IPS DF 6.9 (cell line): ENCODE measurements at regions not wholly inside any gene's neighbourhood (a gene's known extent, or its start where the extent isn't known, plus 50 kb on each side); places are given as distances from the start of the nearest gene placed in this dataset.
A peak's percentile ranks its signal among the peaks of the same experiment; 100 is the strongest.
"Not testable (repeated sequence)": the region's sequence is repeated elsewhere in the genome, so short reads cannot be mapped to it uniquely, and the experiment has no call there.

ENCODE experiments used
- DNase-seq: peaks from one replicate; pipeline ENCODE4 v3.0.0-alpha.2; 2013; ENCODE audit warnings: low read depth, low spot score
- H3K27ac ChIP-seq: one replicate; pipeline ENCODE4 v1.5.1; 2013; ENCODE audit warnings: low read length, control low read depth
- H3K27me3 ChIP-seq: 2 replicates; pipeline ENCODE4 v1.6.1; 2013; ENCODE audit warnings: mild to moderate bottlenecking, low read length; ENCODE audit not compliant: control insufficient read depth, insufficient read depth
- H3K36me3 ChIP-seq: 2 replicates; pipeline ENCODE4 v1.6.1; 2013; ENCODE audit warnings: low read length; ENCODE audit not compliant: control insufficient read depth, insufficient read depth
- H3K4me1 ChIP-seq: 2 replicates; pipeline ENCODE4 v1.6.1; 2013; ENCODE audit warnings: low read length; ENCODE audit not compliant: control insufficient read depth, insufficient read depth
- H3K4me3 ChIP-seq: 2 replicates; pipeline ENCODE4 v1.5.1; 2013; ENCODE audit warnings: mild to moderate bottlenecking, low read length
- H3K9me3 ChIP-seq: 2 replicates; pipeline ENCODE4 v1.6.1; 2013; ENCODE audit warnings: low read length, inconsistent platforms; ENCODE audit not compliant: control insufficient read depth, insufficient read depth
- WGBS: extraction: QIAGEN DNeasy Blood & Tissue Kit; methylation state at CpG from one replicate; pipeline ENCODE4 v1.1.7; 2013; ENCODE audit warnings: mixed read lengths, missing lambda C conversion rate; ENCODE audit not compliant: insufficient read length, insufficient coverage; 5-methylcytosine and 5-hydroxymethylcytosine counted together

- not testable (repeated sequence) for H3K36me3 ChIP-seq, H3K27me3 ChIP-seq, H3K4me1 ChIP-seq, H3K9me3 ChIP-seq, H3K4me3 ChIP-seq, H3K27ac ChIP-seq, DNase-seq
- no CpG with 5 or more reads among the region's 3 CpGs for WGBS
These were observed 570.8 kb upstream of the PTGER4 start for GRCh38 chr5:40108764-40109390.

GRCh38 chr5:40107786-40108185, 571.9 kb upstream of the PTGER4 start:
- H3K27ac ChIP-seq, H3K4me3 ChIP-seq, H3K36me3 ChIP-seq, H3K4me1 ChIP-seq, DNase-seq, H3K27me3 ChIP-seq, H3K9me3 ChIP-seq: not testable (repeated sequence)
- no CpG with 5 or more reads among the region's 4 CpGs for WGBS

DNA sequence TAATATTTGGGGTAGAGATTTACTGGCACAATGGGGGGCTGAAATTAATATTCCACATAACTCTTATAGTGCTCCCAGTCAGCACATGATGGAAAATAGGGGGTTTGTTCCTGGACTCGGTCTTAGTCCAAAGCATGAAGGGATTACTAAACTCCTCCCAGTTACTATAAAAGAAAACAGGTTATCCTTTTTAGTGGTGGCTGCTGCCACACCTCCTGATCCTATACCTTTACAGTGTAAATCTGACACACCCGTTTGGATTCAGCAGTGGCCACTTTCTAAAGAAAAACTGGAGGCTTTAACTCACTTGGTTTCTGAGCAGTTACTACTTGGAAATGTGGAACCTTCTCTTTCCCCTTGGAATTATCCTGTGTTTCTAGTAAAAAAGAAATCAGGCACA, 572.9 kb upstream of the PTGER4 start:
- H3K27ac ChIP-seq = no peak overlapping the region
- no peak for DNase-seq
- H3K36me3 ChIP-seq = no peaks in the 10 kb centered on the region
- no peaks in the 10 kb centered on the region for H3K27me3 ChIP-seq
- no peaks in the 10 kb centered on the region; the same call in 1 of the 2 replicates for H3K9me3 ChIP-seq
- H3K4me1 ChIP-seq = no peaks in the 10 kb centered on the region
- no CpG with 5 or more reads among the region's 2 CpGs for WGBS
- H3K4me3 ChIP-seq = no peak overlapping the region

GRCh38 chr5:40098313-40098712, 581.4 kb upstream of the PTGER4 start:
- H3K36me3 ChIP-seq = no peaks in the 10 kb centered on the region
- H3K27me3 ChIP-seq = no peaks in the 10 kb centered on the region
- no peak overlapping the region for H3K27ac ChIP-seq
- DNase-seq = no peak
- no peaks in the 10 kb centered on the region for H3K4me1 ChIP-seq
- no peak overlapping the region for H3K4me3 ChIP-seq
- H3K9me3 ChIP-seq = no peaks in the 10 kb centered on the region; the same call in 1 of the 2 replicates

GRCh38 chr5:40093550-40093949, 586.2 kb upstream of the PTGER4 start:
- WGBS = no CpG with 5 or more reads among the region's 2 CpGs
- Histone ChIP-seq H3K4me1 (no peaks in the 10 kb centered on the region), H3K4me3 (no peak overlapping the region), H3K27me3 (no peaks in the 10 kb centered on the region), H3K27ac (no peak overlapping the region), H3K36me3 (no peaks in the 10 kb centered on the region), H3K9me3 (peaks cover 1% of the 10 kb centered on the region; the same call in 1 of the 2 replicates)
- DNase-seq = no peak

- peak; percentile 11 for DNase-seq
- Histone ChIP-seq H3K36me3 (no peaks in the 10 kb centered on the region), H3K9me3 (peaks cover 1% of the 10 kb centered on the region; the same call in 1 of the 2 replicates)
These were observed 590.4 kb upstream of the PTGER4 start for GRCh38 chr5:40089269-40089668.

GRCh38 chr5:40084614-40085013, 595.1 kb upstream of the PTGER4 start:
- Histone ChIP-seq H3K4me1 (no peaks in the 10 kb centered on the region), H3K27ac (no peak overlapping the region), H3K27me3 (no peaks in the 10 kb centered on the region), H3K36me3 (no peaks in the 10 kb centered on the region), H3K9me3 (no peaks in the 10 kb centered on the region), H3K4me3 (no peak overlapping the region)
- DNase-seq = no peak
- no CpG with 5 or more reads among the region's 1 CpG for WGBS

More at GRCh38 chr5:40089269-40089668, 590.4 kb upstream of the PTGER4 start:
- no peaks in the 10 kb centered on the region for H3K27me3 ChIP-seq
- H3K4me1 ChIP-seq = no peaks in the 10 kb centered on the region
- H3K27ac ChIP-seq = no peak overlapping the region
- no peak overlapping the region for H3K4me3 ChIP-seq

DNA sequence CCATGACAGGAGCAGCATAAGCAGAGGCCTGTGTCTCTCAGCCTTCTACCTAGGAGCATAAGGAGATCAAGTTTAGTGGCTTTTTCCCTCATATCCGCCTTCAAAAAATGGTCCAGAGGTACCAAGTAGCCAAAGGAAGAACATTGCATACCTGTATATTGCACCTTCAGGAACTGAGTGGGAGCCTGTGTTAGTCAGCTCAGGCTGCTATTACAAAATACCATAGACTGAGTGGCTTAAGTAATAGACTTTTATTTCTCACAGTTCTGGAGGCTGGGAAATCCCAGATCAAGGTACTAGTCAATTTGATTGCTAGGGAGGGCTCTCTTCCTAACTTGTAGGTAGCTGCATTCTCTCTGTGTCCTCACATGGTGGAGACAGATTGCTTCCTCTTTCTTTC, 597.4 kb upstream of the PTGER4 start:
- H3K27me3 ChIP-seq = no peaks in the 10 kb centered on the region
- no peaks in the 10 kb centered on the region for H3K9me3 ChIP-seq
- DNase-seq = no peak
- H3K27ac ChIP-seq = no peak overlapping the region
- no CpG with 5 or more reads among the region's 1 CpG for WGBS
- H3K4me3 ChIP-seq = no peak overlapping the region
- H3K4me1 ChIP-seq = no peaks in the 10 kb centered on the region
- no peaks in the 10 kb centered on the region for H3K36me3 ChIP-seq

DNA sequence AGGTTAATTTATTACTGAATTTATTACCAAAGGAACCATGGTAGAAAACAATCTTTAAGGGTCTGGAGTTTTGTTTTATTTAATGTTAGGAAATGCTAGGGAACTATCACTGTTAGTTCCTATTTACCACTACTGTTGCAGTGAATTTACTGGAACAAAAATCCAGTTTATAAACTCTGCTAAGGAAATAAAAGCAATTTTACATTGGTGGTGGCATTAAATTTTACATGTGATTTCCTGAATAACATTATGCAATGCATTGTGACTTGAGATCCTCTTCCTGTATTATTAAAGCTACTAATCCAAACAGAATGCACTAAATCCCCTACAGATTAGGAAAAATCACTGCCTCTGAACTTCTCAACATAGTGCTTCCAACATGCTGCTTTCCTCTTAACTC, 599.5 kb upstream of the PTGER4 start:
- Histone ChIP-seq H3K36me3 (no peaks in the 10 kb centered on the region), H3K27ac (no peak overlapping the region), H3K4me3 (no peak overlapping the region), H3K9me3 (no peaks in the 10 kb centered on the region), H3K4me1 (no peaks in the 10 kb centered on the region), H3K27me3 (no peaks in the 10 kb centered on the region)
- no peak for DNase-seq

DNA sequence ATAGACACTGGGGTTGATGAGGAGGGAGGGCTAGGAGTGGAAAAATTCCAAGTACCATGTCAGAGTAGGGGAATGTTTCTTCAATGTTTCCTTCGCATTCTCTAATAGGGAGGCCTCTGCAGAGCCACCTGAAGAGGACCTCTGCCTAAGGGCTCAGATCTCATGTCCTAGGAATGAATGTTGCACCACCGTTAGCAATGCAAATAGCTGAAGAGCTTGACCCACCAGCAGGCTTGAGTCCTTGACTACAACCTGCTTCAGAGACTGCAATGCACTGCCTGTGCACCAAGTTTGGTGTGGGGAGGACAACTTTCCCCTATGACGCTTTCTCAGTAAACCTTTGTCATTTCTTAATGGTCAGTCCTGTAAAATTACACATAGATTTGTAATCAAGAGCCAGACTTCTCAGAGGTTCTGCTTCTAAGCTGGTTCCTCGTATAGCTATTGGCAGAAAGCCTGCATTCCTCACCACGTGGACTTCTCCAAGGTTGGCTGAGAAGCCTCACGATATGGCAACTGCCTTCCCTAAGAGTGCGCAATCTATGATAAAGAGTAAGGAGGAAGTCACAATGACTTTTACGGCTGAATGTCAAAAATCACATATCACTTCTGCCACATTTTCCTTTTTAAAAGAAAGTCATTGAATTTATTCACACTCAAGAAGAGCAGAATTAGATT, 600.7 kb upstream of the PTGER4 start:
- Histone ChIP-seq H3K9me3 (no peaks in the 10 kb centered on the region), H3K4me3 (no peak overlapping the region), H3K27ac (no peak overlapping the region), H3K36me3 (no peaks in the 10 kb centered on the region), H3K27me3 (no peaks in the 10 kb centered on the region), H3K4me1 (no peaks in the 10 kb centered on the region)
- no peak for DNase-seq
- no CpG with 5 or more reads among the region's 8 CpGs for WGBS

- no peaks in the 10 kb centered on the region for H3K4me1 ChIP-seq
- no peaks in the 10 kb centered on the region for H3K27me3 ChIP-seq
- no peak overlapping the region for H3K4me3 ChIP-seq
- no peaks in the 10 kb centered on the region for H3K9me3 ChIP-seq
- H3K36me3 ChIP-seq = no peaks in the 10 kb centered on the region
- no CpG with 5 or more reads among the region's 1 CpG for WGBS
- DNase-seq = no peak
- no peak overlapping the region for H3K27ac ChIP-seq
These were observed 604.9 kb upstream of the PTGER4 start for GRCh38 chr5:40074826-40075225.
